Osteoblast (primary cell): ENCODE measurements at regions not wholly inside any gene's neighbourhood (a gene's known extent, or its start where the extent isn't known, plus 50 kb on each side); places are given as distances from the start of the nearest gene placed in this dataset.

ENCODE experiments used
- DNase-seq: peaks from one replicate; pipeline ENCODE4 v3.0.0; 2011; ENCODE audit warnings: low spot score, mixed read lengths; ENCODE audit not compliant: insufficient read length; ENCODE audit errors: missing footprints
- H2AFZ ChIP-seq: 2 replicates; pipeline ENCODE4 v1.6.0; 2011; ENCODE audit warnings: mild to moderate bottlenecking, low read length
- H3K27ac ChIP-seq: 2 replicates; pipeline ENCODE4 v1.5.1; 2011; ENCODE audit warnings: mild to moderate bottlenecking, low read depth, low read length, moderate library complexity
- H3K27me3 ChIP-seq: 2 replicates; pipeline ENCODE4 v1.6.0; 2012; ENCODE audit warnings: mild to moderate bottlenecking, control low read depth, inconsistent platforms, low read length, moderate library complexity; ENCODE audit not compliant: insufficient read depth
- H3K36me3 ChIP-seq: 2 replicates; pipeline ENCODE4 v1.5.1; 2011; ENCODE audit warnings: mild to moderate bottlenecking, low read length, control low read depth, moderate library complexity; ENCODE audit not compliant: insufficient read depth
- H3K4me1 ChIP-seq: 2 replicates; pipeline ENCODE4 v1.5.1; 2011; ENCODE audit warnings: mild to moderate bottlenecking, low read length, control low read depth, moderate library complexity; ENCODE audit not compliant: insufficient read depth
- H3K4me2 ChIP-seq: 2 replicates; pipeline ENCODE4 v1.6.0; 2011; ENCODE audit warnings: mild to moderate bottlenecking, low read length; ENCODE audit not compliant: insufficient read depth
- H3K4me3 ChIP-seq: fragments of 200-600 bp; sonication (generic); 3 replicates; pipeline ENCODE4 v1.5.1; 2012; ENCODE audit warnings: mild to moderate bottlenecking, low read length, inconsistent platforms; ENCODE audit not compliant: insufficient read depth
- H3K79me2 ChIP-seq: 2 replicates; pipeline ENCODE4 v1.6.0; 2012; ENCODE audit warnings: mild to moderate bottlenecking, low read length, control low read depth, inconsistent platforms; ENCODE audit not compliant: insufficient read depth
- H3K9me3 ChIP-seq: 2 replicates; pipeline ENCODE4 v1.5.1; 2011; ENCODE audit warnings: low read depth, low read length, control low read depth
- H4K20me1 ChIP-seq: 2 replicates; pipeline ENCODE4 v1.6.0; 2012; ENCODE audit warnings: mild to moderate bottlenecking, low read length, control low read depth; ENCODE audit not compliant: insufficient read depth
- TF ChIP-seq, protein P1 (sequence below): IDR thresholded peaks from 2 replicates; pipeline ENCODE4 v1.5.1; 2011; ENCODE audit warnings: mild to moderate bottlenecking, low read depth, low read length, moderate library complexity; ENCODE audit errors: extremely low read depth

DNA sequence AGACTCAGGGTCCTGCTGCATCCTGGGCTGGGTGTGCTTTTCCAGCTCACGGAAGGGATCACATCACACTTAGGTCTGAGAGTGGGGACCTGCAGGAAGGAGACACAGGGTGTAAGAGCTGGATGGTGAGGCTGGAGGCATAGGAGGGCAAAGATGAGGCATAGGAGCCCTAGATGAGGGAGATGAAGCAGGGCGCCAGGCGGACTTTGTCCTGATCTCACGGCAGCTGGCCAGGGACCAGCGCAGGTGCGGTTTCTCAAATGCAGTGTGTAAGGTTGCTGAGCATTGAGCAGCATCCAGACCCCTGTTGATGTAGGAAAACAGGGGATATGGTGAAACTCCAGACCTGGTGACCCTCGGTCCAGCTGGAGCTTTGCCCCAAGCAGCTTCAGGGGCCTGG is 156.5 kb downstream of the PSAT1 start:
- no peak overlapping the region for H3K4me3 ChIP-seq
- peaks cover 3% of the 10 kb centered on the region for H3K4me1 ChIP-seq
- DNase-seq, result no peak
- no peak overlapping the region for H2AFZ ChIP-seq
- H3K79me2 ChIP-seq, result no peaks in the 10 kb centered on the region
- H3K4me2 ChIP-seq, result no peak overlapping the region
- no peaks in the 10 kb centered on the region for H4K20me1 ChIP-seq
- H3K36me3 ChIP-seq, result no peaks in the 10 kb centered on the region
- H3K27ac ChIP-seq, result no peak overlapping the region
- TF ChIP-seq, protein P1, sequence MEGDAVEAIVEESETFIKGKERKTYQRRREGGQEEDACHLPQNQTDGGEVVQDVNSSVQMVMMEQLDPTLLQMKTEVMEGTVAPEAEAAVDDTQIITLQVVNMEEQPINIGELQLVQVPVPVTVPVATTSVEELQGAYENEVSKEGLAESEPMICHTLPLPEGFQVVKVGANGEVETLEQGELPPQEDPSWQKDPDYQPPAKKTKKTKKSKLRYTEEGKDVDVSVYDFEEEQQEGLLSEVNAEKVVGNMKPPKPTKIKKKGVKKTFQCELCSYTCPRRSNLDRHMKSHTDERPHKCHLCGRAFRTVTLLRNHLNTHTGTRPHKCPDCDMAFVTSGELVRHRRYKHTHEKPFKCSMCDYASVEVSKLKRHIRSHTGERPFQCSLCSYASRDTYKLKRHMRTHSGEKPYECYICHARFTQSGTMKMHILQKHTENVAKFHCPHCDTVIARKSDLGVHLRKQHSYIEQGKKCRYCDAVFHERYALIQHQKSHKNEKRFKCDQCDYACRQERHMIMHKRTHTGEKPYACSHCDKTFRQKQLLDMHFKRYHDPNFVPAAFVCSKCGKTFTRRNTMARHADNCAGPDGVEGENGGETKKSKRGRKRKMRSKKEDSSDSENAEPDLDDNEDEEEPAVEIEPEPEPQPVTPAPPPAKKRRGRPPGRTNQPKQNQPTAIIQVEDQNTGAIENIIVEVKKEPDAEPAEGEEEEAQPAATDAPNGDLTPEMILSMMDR, result no peak
- no peaks in the 10 kb centered on the region for H3K9me3 ChIP-seq
- no peaks in the 10 kb centered on the region for H3K27me3 ChIP-seq

DNA sequence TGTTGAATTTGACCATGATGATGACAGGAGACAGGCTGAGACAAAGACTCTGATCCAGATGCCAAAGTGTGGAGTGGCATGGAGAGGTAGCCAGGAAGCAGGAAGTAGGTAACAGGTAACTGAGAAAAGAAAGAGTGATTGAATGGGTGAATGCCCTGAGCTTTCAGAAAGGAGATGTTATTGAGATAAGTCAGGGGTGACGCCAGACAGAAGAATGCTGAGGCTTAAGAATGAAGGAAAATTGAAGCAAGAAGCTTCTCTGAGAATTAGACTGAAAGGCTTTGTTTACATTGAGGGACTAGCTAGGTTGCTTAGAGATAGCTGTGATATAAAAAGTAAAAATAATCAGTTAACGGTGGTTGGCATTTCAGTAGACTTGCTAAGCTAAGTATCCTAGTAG is 165.7 kb downstream of the PSAT1 start:
- DNase-seq, result no peak
- Histone ChIP-seq H2AFZ (no peak overlapping the region), H3K27ac (no peak overlapping the region), H3K4me1 (no peaks in the 10 kb centered on the region), H3K4me3 (no peak overlapping the region), H3K79me2 (no peaks in the 10 kb centered on the region), H3K36me3 (no peaks in the 10 kb centered on the region), H3K4me2 (no peak overlapping the region), H4K20me1 (no peaks in the 10 kb centered on the region), H3K27me3 (peaks cover 3% of the 10 kb centered on the region), H3K9me3 (no peaks in the 10 kb centered on the region)
- TF ChIP-seq, protein P1, result no peak

DNA sequence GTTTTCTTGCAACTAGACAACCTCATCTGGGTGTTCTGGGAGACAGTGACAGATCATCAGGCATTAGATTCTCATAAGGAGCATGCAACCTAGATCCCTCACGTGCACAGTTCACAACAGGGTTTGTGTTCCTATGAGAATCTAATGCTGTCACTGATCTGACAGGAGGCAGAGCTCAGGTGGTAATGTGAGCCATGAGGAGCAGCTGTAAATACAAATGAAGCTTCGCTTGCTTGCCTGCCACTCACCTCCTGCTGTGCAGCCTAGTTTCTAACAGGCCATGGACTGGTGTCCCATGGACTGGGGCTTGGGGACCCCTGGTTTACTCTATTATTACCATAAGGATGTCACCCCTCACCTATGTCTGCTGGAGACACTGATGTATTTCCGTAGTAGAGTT is 166.8 kb downstream of the PSAT1 start:
- no peak for DNase-seq
- TF ChIP-seq, protein P1, result no peak
- H3K4me2 ChIP-seq, result no peak overlapping the region

DNA sequence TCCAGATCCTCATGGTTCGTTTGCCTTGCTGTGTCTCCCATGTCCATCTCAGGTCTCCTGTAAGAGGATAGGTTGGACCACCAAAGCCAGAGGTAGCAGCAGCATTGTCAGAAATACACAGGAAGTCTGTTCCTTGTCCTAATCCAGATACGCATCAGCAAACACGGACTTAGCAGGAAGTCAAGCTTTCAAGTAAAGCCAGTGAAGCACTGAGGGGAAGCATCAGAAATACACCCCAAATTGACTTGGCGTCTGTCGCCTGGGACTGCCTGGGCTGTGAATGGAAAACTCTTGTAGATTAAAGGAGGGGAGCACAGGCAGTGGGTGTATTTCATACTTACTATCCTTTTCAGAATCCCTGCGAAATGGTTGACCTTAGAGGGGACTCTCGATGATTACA is 171.3 kb downstream of the PSAT1 start:
- H3K36me3 ChIP-seq, result no peaks in the 10 kb centered on the region
- H3K4me2 ChIP-seq, result no peak overlapping the region
- no peaks in the 10 kb centered on the region for H4K20me1 ChIP-seq
- H3K9me3 ChIP-seq, result no peaks in the 10 kb centered on the region
- no peak overlapping the region for H2AFZ ChIP-seq
- peak; percentile 25 for DNase-seq
- no peaks in the 10 kb centered on the region for H3K4me1 ChIP-seq
- TF ChIP-seq, protein P1, result no peak
- no peak overlapping the region for H3K4me3 ChIP-seq
- H3K79me2 ChIP-seq, result no peaks in the 10 kb centered on the region
- no peak overlapping the region for H3K27ac ChIP-seq
- peaks cover 3% of the 10 kb centered on the region for H3K27me3 ChIP-seq

More for the DNA sequence above, 166.8 kb downstream of the PSAT1 start:
- H3K36me3 ChIP-seq, result no peaks in the 10 kb centered on the region
- no peaks in the 10 kb centered on the region for H3K9me3 ChIP-seq
- H3K27ac ChIP-seq, result no peak overlapping the region
- H4K20me1 ChIP-seq, result no peaks in the 10 kb centered on the region
- H3K4me3 ChIP-seq, result no peak overlapping the region
- peaks cover 3% of the 10 kb centered on the region for H3K27me3 ChIP-seq
- H2AFZ ChIP-seq, result no peak overlapping the region
- no peaks in the 10 kb centered on the region for H3K79me2 ChIP-seq
- H3K4me1 ChIP-seq, result no peaks in the 10 kb centered on the region
